Stimulated activated CD4-positive, alpha-beta T cell treated with anti-CD3 and anti-CD28 coated beads, Interleukin-15, amount 100 ng/mL, for 48 hours (primary cell): ENCODE measurements at regions not wholly inside any gene's neighbourhood (a gene's known extent, or its start where the extent isn't known, plus 50 kb on each side); places are given as distances from the start of the nearest gene placed in this dataset.

Source experiments
- DNase-seq, 2 donors: peaks; one replicate each; pipeline ENCODE4 v3.0.0-alpha.2; 2020; ENCODE audit warnings: low read depth in 2 of 2

- no peak for DNase-seq
Observed at GRCh38 chr20:7505152-7505834, 435.0 kb downstream of the HAO1 start.

GRCh38 chr20:7505835-7506221 lies 434.4 kb downstream of the HAO1 start:
- no peak for DNase-seq

- DNase-seq = no peak
Observed at GRCh38 chr20:7516621-7517111, 423.6 kb downstream of the HAO1 start.

GRCh38 chr20:7520361-7520760 lies 419.9 kb downstream of the HAO1 start:
- no peak for DNase-seq

GRCh38 chr20:7523288-7523687 lies 417.0 kb downstream of the HAO1 start:
- no peak for DNase-seq

GRCh38 chr20:7540018-7540417 lies 400.2 kb downstream of the HAO1 start:
- no peak for DNase-seq

- no peak for DNase-seq
Observed at GRCh38 chr20:7540923-7541322, 399.3 kb downstream of the HAO1 start.

GRCh38 chr20:7571101-7571500 lies 369.2 kb downstream of the HAO1 start:
- DNase-seq = no peak

- no peak for DNase-seq
Observed at GRCh38 chr20:7571521-7572055, 368.7 kb downstream of the HAO1 start.

- no peak for DNase-seq
Observed at GRCh38 chr20:7579888-7580287, 360.4 kb downstream of the HAO1 start.

- DNase-seq = no peak
Observed at GRCh38 chr20:7585126-7585679, 355.1 kb downstream of the HAO1 start.

GRCh38 chr20:7586481-7586880 lies 353.8 kb downstream of the HAO1 start:
- no peak for DNase-seq

GRCh38 chr20:7589164-7589563 lies 351.1 kb downstream of the HAO1 start:
- no peak for DNase-seq

GRCh38 chr20:7596541-7596940 lies 343.7 kb downstream of the HAO1 start:
- no peak for DNase-seq

GRCh38 chr20:7601431-7601830 lies 338.8 kb downstream of the HAO1 start:
- no peak for DNase-seq

- no peak for DNase-seq
Observed at GRCh38 chr20:7606941-7607340, 333.3 kb downstream of the HAO1 start.

GRCh38 chr20:7608250-7608649 lies 332.0 kb downstream of the HAO1 start:
- DNase-seq = no peak

- DNase-seq = no peak
Observed at GRCh38 chr20:7609251-7609650, 331.0 kb downstream of the HAO1 start.

GRCh38 chr20:7610681-7611080 lies 329.6 kb downstream of the HAO1 start:
- DNase-seq = no peak

- no peak for DNase-seq
Observed at GRCh38 chr20:7617797-7618196, 322.5 kb downstream of the HAO1 start.

- DNase-seq = no peak
Observed at GRCh38 chr20:7622399-7622961, 317.8 kb downstream of the HAO1 start.

- no peak for DNase-seq
Observed at GRCh38 chr20:7624886-7625285, 315.4 kb downstream of the HAO1 start.
